GM12878 (cell line): ENCODE measurements at regions not wholly inside any gene's neighbourhood (a gene's known extent, or its start where the extent isn't known, plus 50 kb on each side); places are given as distances from the start of the nearest gene placed in this dataset.

ENCODE experiments used
- ATAC-seq: fragments of 200-7000 bp; cut with Tn5 transposase; 3 replicates; pipeline ENCODE4 v1.9.1; 2020; ENCODE audit warnings: mild to moderate bottlenecking, moderate library complexity
- BruUV-seq: library from RNA; stranded (reverse); fragments of 400-500 nt; replicated peaks from 2 replicates; lab custom pipeline; 2021; lab: Mats Ljungman, UMichigan
- CTCF ChIA-PET: fragments of 300-600 bp; sonication (Branson Sonifier 250); formaldehyde crosslinking; extraction: SDS; loops from one replicate; lab custom pipeline; 2021; ENCODE audit warnings: inconsistent platforms; lab: Yijun Ruan, JAX
- POLR2A ChIA-PET: fragments of 350-600 bp; formaldehyde crosslinking; extraction: SDS; loops from one replicate; lab custom pipeline; 2021; ENCODE audit warnings: inconsistent platforms; lab: Charles Lee
- RAD21 ChIA-PET: fragments of 300-600 bp; sonication (Branson Sonifier 250); formaldehyde crosslinking; loops from one replicate; lab custom pipeline; 2023; ENCODE audit warnings: antibody characterized with exemption; ENCODE audit not compliant: unreplicated experiment; lab: Charles Lee
- SMC1A ChIA-PET: fragments of 300-600 bp; sonication (Branson Sonifier 250); formaldehyde crosslinking; loops from one replicate; lab custom pipeline; 2023; ENCODE audit not compliant: unreplicated experiment, uncharacterized antibody; lab: Charles Lee
- DNase-seq: peaks from one replicate; pipeline ENCODE4 v3.0.0-alpha.2; 2011; ENCODE audit warnings: low read depth, low spot score
- FAIRE-seq: peaks from 3 replicates; lab custom pipeline; 2011; peaks lifted over from hg19 to GRCh38; lab: Jason Lieb, UNC
- H2AFZ ChIP-seq: 2 replicates; pipeline ENCODE4 v1.6.0; 2011; ENCODE audit warnings: low read depth, low read length, control low read depth; ENCODE audit not compliant: control insufficient read depth
- H3K27ac ChIP-seq: 2 replicates; pipeline ENCODE4 v1.5.1; 2011; ENCODE audit warnings: control low read depth; ENCODE audit not compliant: control insufficient read depth, insufficient read depth
- H3K27me3 ChIP-seq, 2 experiments: replicated peaks in 1 of 2; 2 replicates each; pipeline versions ENCODE4 v1.6.0 to v1.6.1; 2011; ENCODE audit warnings: low read length in 1 of 2; ENCODE audit not compliant: control insufficient read depth in 2 of 2, insufficient read depth in 2 of 2
- H3K36me3 ChIP-seq, 2 experiments: 2 replicates each; pipeline ENCODE4 v1.5.1; 2011; ENCODE audit warnings: low read length in 1 of 2; ENCODE audit not compliant: control insufficient read depth in 2 of 2, insufficient read depth in 2 of 2
- H3K4me1 ChIP-seq: 2 replicates; pipeline ENCODE4 v1.6.1; 2011; ENCODE audit warnings: mild to moderate bottlenecking, low read length, moderate library complexity, mixed read lengths; ENCODE audit not compliant: control insufficient read depth, insufficient read depth
- H3K4me2 ChIP-seq: 2 replicates; pipeline ENCODE4 v1.6.0; 2011; ENCODE audit warnings: control low read depth; ENCODE audit not compliant: control insufficient read depth, insufficient read depth
- H3K4me3 ChIP-seq: fragments of 200-600 bp; sonication (generic); 2 replicates; pipeline ENCODE4 v1.5.1; 2016
- H3K79me2 ChIP-seq: 2 replicates; pipeline ENCODE4 v1.6.0; 2011; ENCODE audit warnings: low read length; ENCODE audit not compliant: control insufficient read depth, insufficient read depth
- H3K9ac ChIP-seq: 2 replicates; pipeline ENCODE4 v1.8.0; 2011; ENCODE audit warnings: low read length, control low read depth, mixed read lengths; ENCODE audit not compliant: control insufficient read depth, insufficient read depth
- H3K9me3 ChIP-seq: replicated peaks from 3 replicates; pipeline ENCODE4 v1.5.1; 2011; ENCODE audit warnings: mild to moderate bottlenecking, low read length; ENCODE audit not compliant: control insufficient read depth, insufficient read depth
- H4K20me1 ChIP-seq: 2 replicates; pipeline ENCODE4 v1.6.0; 2011; ENCODE audit not compliant: control insufficient read depth, insufficient read depth
- CEBPB ChIP-seq, 2 experiments: fragments of 150-350 bp in 1 of 2; IDR thresholded peaks; 2 replicates each; pipeline ENCODE4 v1.6.1; 2012 to 2014; ENCODE audit warnings: low read depth in 2 of 2, low read length in 2 of 2, borderline replicate concordance in 1 of 2, inconsistent platforms in 1 of 2
- EGR1 ChIP-seq, 2 experiments: IDR thresholded peaks; 1 replicate in 1 of 2; 2 replicates in 1 of 2; pipeline ENCODE4 v1.6.1; 2011 to 2012; ENCODE audit warnings: low read depth in 2 of 2, low read length in 2 of 2, borderline replicate concordance in 1 of 2, mild to moderate bottlenecking in 1 of 2, moderate library complexity in 1 of 2
- ESRRA ChIP-seq: IDR thresholded peaks from 2 replicates; pipeline ENCODE4 v1.6.1; 2012; ENCODE audit warnings: mild to moderate bottlenecking, low read length, improper control_type of control experiment
- IRF4 ChIP-seq: IDR thresholded peaks from 2 replicates; pipeline ENCODE4 v1.6.1; 2011; ENCODE audit warnings: low read depth, low read length
- JUND ChIP-seq: IDR thresholded peaks from 2 replicates; pipeline ENCODE4 v1.6.1; 2012; ENCODE audit warnings: low read depth, mild to moderate bottlenecking, low read length, improper control_type of control experiment, moderate library complexity
- MTA2 ChIP-seq: fragments of 450-650 bp; IDR thresholded peaks from 2 replicates; pipeline ENCODE4 v1.6.1; 2016; ENCODE audit warnings: low read depth, mild to moderate bottlenecking, moderate library complexity
- NBN ChIP-seq: fragments of 450-650 bp; IDR thresholded peaks from 2 replicates; pipeline ENCODE4 v1.6.1; 2016
- NR2F1 ChIP-seq: fragments of 450-650 bp; conservative IDR thresholded peaks from 2 replicates; pipeline ENCODE4 v1.6.1; 2017; ENCODE audit warnings: mild to moderate bottlenecking
- SRF ChIP-seq, 2 experiments: IDR thresholded peaks; 2 replicates each; pipeline ENCODE4 v1.6.1; 2011; ENCODE audit warnings: low read depth in 2 of 2, low read length in 2 of 2, mild to moderate bottlenecking in 1 of 2, moderate library complexity in 1 of 2
- WGBS: methylation state at CpG from one replicate; pipeline ENCODE4 v1.1.6; 2016; ENCODE audit warnings: low lambda C conversion rate; ENCODE audit not compliant: insufficient replicate concordance, insufficient coverage; ENCODE audit errors: missing lambda C conversion rate; 5-methylcytosine and 5-hydroxymethylcytosine counted together
- in situ Hi-C: fragments of 300-500 bp; cut with MboI; formaldehyde crosslinking; loops from 9 replicates; pipeline ENCODE4 v1.14.3; 2018; ENCODE audit warnings: mixed read lengths
- intact Hi-C: fragments of 100-400 bp; cut with micrococcal nuclease; formaldehyde crosslinking; loops from one replicate; pipeline ENCODE4 v1.14.2; 2022; ENCODE audit not compliant: unreplicated experiment
- TF ChIP-seq, protein P1 (sequence below): IDR thresholded peaks from 2 replicates; pipeline ENCODE4 v1.6.1; 2011; ENCODE audit warnings: low read depth, low read length, improper control_type of control experiment, borderline replicate concordance
- TF ChIP-seq, protein P2 (sequence below): fragments of 450-650 bp; formaldehyde crosslinking; IDR thresholded peaks from 2 replicates; pipeline ENCODE4 v1.4.0; 2020; ENCODE audit warnings: mild to moderate bottlenecking, moderate library complexity
- TF ChIP-seq, protein P3 (sequence below): IDR thresholded peaks from 2 replicates; pipeline ENCODE4 v1.6.1; 2011; ENCODE audit warnings: low read depth, mild to moderate bottlenecking, low read length, moderate library complexity, borderline replicate concordance; ENCODE audit errors: extremely low read depth
- TF ChIP-seq, protein P4 (sequence below): fragments of 450-650 bp; IDR thresholded peaks from 2 replicates; pipeline ENCODE4 v1.6.1; 2017; ENCODE audit warnings: borderline replicate concordance

DNA sequence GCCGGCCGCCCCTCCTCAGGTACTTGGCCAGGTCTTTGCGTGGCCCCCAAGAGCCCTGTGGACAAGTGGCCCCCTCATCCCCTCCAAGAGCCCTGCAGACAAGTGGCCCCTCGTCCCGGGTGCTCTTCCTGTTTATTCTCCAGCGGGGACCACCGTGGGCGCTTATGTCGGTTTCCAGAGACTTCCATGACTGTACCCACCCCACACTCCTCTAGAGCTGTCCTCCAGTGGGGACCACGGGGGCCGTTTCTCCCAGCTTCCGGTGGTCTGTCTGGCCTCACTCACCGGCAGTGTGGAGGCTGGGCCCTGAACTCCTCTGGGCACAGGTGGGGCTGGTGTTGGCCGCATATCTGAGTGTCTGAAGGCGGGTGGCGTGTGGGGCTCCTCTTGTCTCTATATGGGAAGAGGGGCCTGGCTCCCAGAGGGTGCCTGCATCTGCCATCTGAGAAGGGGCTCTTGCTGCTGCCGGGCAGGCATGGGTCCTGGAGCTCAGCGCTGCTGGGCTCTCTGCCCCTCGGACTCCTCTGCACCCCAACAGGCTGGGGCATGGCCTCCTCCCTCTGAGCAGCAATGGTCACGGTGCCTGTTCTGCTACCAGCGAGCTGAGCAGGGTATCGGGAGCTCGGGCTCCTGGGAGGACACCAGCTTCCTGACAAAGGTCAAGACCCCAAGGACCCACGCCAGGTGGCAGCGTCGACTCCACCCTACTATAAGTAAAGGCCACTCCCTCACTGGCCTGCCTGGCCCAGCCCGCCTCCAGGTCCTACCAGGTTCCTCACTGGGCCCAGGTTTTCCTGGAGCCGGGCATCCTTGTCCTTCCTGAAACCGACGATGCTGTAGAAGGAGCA lies 1264.3 kb downstream of the BRD1 start:
- no peaks in the 10 kb centered on the region; the same call in 2 of the 3 replicates for H3K9me3 ChIP-seq
- intact Hi-C loops, result no loop called here
- H3K9ac ChIP-seq, result no peak overlapping the region
- H3K36me3 ChIP-seq, result no peaks in the 10 kb centered on the region
- no peak overlapping the region for H2AFZ ChIP-seq
- DNase-seq (no peak), ATAC-seq (no peak), FAIRE-seq (no peak)
- in situ Hi-C loops, result no loop called here
- WGBS, result 56% methylated on average over 28 of the region's 30 CpGs
- POLR2A ChIA-PET, result no interaction called here
- no peaks in the 10 kb centered on the region for H4K20me1 ChIP-seq
- CTCF ChIA-PET, result no interaction called here
- RAD21 ChIA-PET, result no interaction called here
- no TSS peak for BruUV-seq
- SMC1A ChIA-PET, result no interaction called here
- no peaks in the 10 kb centered on the region for H3K4me1 ChIP-seq
- no peaks in the 10 kb centered on the region for H3K79me2 ChIP-seq
- no peaks in the 10 kb centered on the region for H3K27me3 ChIP-seq
- H3K4me2 ChIP-seq, result no peak overlapping the region
- no peak overlapping the region for H3K27ac ChIP-seq
- H3K4me3 ChIP-seq, result no peak overlapping the region
- TF ChIP-seq ESRRA (no peak), IRF4 (no peak), NBN (no peak), EGR1 (IDR thresholded peaks at IDR 0.05; ENCODE audit: borderline replicate concordance in 1 of 2, low read depth in 2 of 2, low read length in 2 of 2) (no peak), JUND (no peak), NR2F1 (no peak), CEBPB (IDR thresholded peaks at IDR 0.05; ENCODE audit: borderline replicate concordance in 1 of 2, low read depth in 2 of 2, low read length in 2 of 2) (no peak), SRF (IDR thresholded peaks at IDR 0.05; ENCODE audit: low read depth in 2 of 2, low read length in 2 of 2) (no peak), MTA2 (no peak)
- TF ChIP-seq, protein P1, sequence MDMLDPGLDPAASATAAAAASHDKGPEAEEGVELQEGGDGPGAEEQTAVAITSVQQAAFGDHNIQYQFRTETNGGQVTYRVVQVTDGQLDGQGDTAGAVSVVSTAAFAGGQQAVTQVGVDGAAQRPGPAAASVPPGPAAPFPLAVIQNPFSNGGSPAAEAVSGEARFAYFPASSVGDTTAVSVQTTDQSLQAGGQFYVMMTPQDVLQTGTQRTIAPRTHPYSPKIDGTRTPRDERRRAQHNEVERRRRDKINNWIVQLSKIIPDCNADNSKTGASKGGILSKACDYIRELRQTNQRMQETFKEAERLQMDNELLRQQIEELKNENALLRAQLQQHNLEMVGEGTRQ, result no peak
- TF ChIP-seq, protein P2, sequence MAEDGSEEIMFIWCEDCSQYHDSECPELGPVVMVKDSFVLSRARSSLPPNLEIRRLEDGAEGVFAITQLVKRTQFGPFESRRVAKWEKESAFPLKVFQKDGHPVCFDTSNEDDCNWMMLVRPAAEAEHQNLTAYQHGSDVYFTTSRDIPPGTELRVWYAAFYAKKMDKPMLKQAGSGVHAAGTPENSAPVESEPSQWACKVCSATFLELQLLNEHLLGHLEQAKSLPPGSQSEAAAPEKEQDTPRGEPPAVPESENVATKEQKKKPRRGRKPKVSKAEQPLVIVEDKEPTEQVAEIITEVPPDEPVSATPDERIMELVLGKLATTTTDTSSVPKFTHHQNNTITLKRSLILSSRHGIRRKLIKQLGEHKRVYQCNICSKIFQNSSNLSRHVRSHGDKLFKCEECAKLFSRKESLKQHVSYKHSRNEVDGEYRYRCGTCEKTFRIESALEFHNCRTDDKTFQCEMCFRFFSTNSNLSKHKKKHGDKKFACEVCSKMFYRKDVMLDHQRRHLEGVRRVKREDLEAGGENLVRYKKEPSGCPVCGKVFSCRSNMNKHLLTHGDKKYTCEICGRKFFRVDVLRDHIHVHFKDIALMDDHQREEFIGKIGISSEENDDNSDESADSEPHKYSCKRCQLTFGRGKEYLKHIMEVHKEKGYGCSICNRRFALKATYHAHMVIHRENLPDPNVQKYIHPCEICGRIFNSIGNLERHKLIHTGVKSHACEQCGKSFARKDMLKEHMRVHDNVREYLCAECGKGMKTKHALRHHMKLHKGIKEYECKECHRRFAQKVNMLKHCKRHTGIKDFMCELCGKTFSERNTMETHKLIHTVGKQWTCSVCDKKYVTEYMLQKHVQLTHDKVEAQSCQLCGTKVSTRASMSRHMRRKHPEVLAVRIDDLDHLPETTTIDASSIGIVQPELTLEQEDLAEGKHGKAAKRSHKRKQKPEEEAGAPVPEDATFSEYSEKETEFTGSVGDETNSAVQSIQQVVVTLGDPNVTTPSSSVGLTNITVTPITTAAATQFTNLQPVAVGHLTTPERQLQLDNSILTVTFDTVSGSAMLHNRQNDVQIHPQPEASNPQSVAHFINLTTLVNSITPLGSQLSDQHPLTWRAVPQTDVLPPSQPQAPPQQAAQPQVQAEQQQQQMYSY (CRISPR knock-in tag), result no peak
- TF ChIP-seq, protein P3, sequence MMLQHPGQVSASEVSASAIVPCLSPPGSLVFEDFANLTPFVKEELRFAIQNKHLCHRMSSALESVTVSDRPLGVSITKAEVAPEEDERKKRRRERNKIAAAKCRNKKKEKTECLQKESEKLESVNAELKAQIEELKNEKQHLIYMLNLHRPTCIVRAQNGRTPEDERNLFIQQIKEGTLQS, result no peak
- TF ChIP-seq, protein P4, sequence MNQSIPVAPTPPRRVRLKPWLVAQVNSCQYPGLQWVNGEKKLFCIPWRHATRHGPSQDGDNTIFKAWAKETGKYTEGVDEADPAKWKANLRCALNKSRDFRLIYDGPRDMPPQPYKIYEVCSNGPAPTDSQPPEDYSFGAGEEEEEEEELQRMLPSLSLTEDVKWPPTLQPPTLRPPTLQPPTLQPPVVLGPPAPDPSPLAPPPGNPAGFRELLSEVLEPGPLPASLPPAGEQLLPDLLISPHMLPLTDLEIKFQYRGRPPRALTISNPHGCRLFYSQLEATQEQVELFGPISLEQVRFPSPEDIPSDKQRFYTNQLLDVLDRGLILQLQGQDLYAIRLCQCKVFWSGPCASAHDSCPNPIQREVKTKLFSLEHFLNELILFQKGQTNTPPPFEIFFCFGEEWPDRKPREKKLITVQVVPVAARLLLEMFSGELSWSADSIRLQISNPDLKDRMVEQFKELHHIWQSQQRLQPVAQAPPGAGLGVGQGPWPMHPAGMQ, result no peak
